Skin epidermis (tissue), 12 donors: ENCODE measurements at regions not wholly inside any gene's neighbourhood (a gene's known extent, or its start where the extent isn't known, plus 50 kb on each side); places are given as distances from the start of the nearest gene placed in this dataset.

Source experiments
- H3K27ac ChIP-seq, 21 experiments: fragments of 200-600 bp; sonication (generic) in 11 of 21; one replicate each; pipeline ENCODE4 v1.5.0; 2020; ENCODE audit warnings: mild to moderate bottlenecking in 3 of 21, inconsistent platforms in 2 of 21, moderate library complexity in 2 of 21
- H3K4me3 ChIP-seq, 7 experiments: fragments of 200-600 bp; sonication (generic) in 2 of 7; one replicate each; pipeline ENCODE4 v1.5.0; 2020; ENCODE audit warnings: inconsistent platforms in 2 of 7, mild to moderate bottlenecking in 2 of 7, moderate library complexity in 1 of 7

- Histone ChIP-seq H3K4me3 (no peak overlapping the region), H3K27ac (no peak overlapping the region)
Measured at GRCh38 chr13:110826101-110826500, 88.8 kb downstream of the ANKRD10 start.

- Histone ChIP-seq H3K4me3 (no peak overlapping the region), H3K27ac (no peak overlapping the region)
Measured at GRCh38 chr13:110826861-110827672, 87.8 kb downstream of the ANKRD10 start.
